Medulla oblongata (tissue), 1 donor: ENCODE measurements at regions not wholly inside any gene's neighbourhood (a gene's known extent, or its start where the extent isn't known, plus 50 kb on each side); places are given as distances from the start of the nearest gene placed in this dataset.
"Not testable (repeated sequence)": the region's sequence is repeated elsewhere in the genome, so short reads cannot be mapped to it uniquely, and the experiment has no call there.

Experiments
- DNase-seq: peaks from one replicate; pipeline ENCODE4 v3.0.0-alpha.2; 2015; ENCODE audit errors: extremely low spot score

GRCh38 chr5:98200726-98201541 is 572.5 kb upstream of the RGMB start:
- no peak for DNase-seq

- DNase-seq: no peak
Observed at GRCh38 chr5:98204798-98205197, 568.7 kb upstream of the RGMB start.

DNA sequence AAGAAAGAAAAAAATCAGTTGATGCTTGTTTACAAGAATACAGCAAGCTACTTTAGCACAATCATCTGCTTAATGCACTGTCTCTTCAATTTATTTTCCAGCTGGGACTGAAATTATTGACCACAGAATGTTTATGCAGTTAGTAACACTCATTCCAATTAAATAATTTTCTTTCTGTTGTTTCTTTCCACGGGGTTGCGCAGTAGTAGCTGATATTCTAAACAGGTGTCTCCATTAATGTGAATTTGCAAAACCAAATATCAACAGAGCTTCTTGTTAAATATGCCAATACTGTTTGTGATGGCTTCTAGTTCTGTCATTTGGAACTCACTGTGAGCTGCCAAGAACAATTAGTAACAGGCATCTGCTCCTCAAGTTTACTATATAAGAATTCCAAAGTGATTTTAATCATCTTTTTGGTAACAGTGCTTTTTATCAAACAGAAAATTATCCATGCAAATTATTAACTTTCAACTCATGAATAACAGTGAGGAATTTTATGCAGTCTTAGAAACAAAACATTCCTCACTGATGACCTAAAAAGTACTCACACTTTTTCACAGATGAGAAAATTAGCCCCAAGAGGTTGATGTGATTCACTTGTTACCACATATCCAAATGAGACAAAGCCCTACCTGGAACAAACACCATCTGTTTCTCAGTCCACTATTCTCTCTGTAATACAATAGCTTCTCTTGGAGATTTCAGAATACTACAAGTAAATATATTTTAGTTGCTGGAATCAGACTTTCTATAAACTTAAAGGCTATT is 567.6 kb upstream of the RGMB start:
- DNase-seq: no peak

DNA sequence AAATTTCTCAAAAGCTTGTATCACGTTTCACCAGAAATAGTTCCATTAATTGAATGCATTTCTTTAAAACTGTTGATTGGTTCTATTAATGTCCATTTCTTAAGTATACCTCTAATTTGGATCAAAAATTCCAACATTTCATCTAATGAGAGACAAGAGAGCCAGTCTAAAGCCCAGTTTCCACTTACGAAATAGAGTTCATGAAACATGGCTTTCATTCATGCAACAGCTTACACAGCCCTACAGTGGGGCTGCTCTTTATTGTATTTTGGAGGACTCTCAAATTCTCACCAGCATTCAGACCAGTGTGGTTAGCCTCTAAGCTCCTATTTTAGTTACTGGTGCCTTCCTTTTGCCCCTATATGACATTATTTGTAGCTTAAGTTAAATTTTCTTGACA is 566.9 kb upstream of the RGMB start:
- DNase-seq: no peak

DNA sequence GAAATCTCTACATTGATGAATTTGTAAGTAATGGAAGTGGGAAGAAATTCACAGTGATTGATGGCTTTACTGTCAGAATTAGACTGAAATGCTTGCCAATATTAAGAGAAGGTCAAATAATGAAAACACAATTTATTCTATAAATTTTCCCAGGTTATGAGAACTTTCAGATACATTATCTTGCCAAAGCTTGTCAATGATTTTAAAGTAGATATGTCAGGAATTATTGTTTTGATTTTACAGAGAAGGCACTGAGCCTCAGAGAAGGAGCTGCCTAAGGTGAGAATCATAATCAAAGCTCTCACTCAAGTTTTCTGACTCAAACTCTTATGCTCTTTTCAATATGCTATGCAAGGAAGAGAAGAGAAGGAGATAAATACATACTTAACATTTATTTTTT is 564.0 kb upstream of the RGMB start:
- no peak for DNase-seq

GRCh38 chr5:98214240-98215051 is 559.0 kb upstream of the RGMB start:
- DNase-seq: no peak

GRCh38 chr5:98217138-98217537 is 556.3 kb upstream of the RGMB start:
- DNase-seq: no peak

- no peak for DNase-seq
Observed at GRCh38 chr5:98218838-98219237, 554.6 kb upstream of the RGMB start.

DNA sequence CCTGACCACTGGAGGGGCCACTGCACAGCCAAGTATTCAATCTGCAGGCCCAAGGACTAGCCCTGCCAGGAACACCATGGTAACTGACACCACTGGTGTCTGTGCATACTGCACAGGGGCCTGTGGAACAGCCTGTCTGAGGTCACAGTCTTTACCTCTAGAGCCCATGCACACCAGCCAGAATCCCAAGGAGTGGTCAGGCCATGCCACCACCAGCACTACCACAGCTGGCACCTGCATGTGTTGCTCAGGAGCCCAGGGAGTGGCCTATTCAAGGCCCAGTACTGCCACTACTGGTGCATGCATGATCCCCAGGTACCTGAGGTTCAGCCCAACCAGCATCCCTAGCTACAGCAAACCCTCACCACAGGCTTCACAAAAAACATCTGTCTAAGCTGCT is 546.0 kb upstream of the RGMB start:
- DNase-seq: no peak

DNA sequence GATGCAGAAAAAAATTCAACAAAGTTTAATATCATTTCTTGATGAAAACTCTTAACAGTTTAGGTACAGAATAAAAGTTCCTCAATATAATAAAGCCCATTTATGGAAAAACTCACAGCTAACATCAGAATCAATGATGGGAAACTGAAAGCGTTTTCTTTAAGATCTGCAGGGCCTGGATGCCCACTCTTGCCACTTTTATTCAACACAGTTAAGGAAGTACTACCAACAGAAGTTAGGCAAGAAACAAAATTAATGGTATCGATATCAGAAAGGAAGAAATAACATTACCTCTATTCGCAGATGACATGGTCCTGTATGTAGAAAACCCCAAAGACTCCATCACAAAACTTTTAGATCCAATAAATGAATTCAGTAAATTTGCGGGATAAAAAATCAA is 542.4 kb upstream of the RGMB start:
- no peak for DNase-seq

DNA sequence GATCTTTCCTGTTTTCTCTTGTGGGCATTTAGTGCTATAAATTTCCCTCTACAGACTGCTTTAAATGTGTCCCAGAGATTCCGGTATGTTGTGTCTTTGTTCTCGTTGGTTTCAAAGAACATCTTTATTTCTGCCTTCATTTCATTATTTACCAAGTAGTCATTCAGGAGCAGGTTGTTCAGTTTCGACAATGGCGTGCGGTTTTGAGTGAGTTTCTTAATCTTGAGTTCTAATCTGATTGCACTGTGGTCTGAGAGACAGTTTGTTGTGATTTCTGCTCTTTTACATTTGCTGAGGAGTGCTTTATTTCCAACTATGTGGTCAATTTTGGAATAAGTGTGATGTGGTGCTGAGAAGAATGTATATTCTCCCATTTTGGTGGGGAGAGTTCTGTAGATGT is 535.7 kb upstream of the RGMB start:
- DNase-seq: not testable (repeated sequence)

DNA sequence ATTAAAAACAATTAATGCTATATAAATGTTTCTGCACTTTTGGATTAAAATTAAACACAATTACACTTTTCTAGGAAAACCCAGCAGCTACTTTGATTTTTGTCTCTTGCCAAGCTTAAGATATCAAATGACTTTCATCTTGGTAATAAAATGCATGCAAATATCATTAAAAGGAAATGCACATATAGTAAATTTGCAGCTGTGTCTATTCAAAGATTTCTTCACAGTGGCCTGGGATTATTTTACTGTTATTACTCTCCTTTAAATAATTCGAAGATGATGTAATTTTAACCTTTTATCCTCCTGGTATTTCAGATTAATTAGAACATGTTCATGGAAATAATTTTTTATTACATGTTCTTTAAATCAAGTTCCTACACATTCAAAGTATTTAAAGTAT is 529.5 kb upstream of the RGMB start:
- DNase-seq: no peak

DNA sequence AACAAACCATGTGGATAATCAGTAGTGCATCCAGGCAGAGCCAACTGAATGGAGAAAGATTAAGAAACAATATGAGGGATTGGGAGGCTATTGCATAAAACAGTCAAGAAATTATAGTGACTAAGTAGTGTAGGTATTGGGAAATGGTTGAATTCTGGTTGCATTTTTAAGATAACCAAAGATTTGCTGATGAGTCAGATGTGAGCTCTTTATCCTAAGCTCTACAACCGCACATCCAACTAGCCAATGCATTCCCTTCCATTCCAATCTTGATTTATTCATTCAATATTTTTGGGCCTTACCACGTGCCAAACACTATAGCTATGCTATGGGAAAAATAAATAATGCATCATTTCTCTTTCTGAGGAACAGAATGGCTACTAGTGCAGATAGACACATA is 524.5 kb upstream of the RGMB start:
- no peak for DNase-seq

- no peak for DNase-seq
Observed at GRCh38 chr5:98258939-98259338, 514.5 kb upstream of the RGMB start.

- no peak for DNase-seq
Observed at GRCh38 chr5:98259595-98259994, 513.9 kb upstream of the RGMB start.

- DNase-seq: no peak
Observed at GRCh38 chr5:98263084-98263483, 510.4 kb upstream of the RGMB start.

DNA sequence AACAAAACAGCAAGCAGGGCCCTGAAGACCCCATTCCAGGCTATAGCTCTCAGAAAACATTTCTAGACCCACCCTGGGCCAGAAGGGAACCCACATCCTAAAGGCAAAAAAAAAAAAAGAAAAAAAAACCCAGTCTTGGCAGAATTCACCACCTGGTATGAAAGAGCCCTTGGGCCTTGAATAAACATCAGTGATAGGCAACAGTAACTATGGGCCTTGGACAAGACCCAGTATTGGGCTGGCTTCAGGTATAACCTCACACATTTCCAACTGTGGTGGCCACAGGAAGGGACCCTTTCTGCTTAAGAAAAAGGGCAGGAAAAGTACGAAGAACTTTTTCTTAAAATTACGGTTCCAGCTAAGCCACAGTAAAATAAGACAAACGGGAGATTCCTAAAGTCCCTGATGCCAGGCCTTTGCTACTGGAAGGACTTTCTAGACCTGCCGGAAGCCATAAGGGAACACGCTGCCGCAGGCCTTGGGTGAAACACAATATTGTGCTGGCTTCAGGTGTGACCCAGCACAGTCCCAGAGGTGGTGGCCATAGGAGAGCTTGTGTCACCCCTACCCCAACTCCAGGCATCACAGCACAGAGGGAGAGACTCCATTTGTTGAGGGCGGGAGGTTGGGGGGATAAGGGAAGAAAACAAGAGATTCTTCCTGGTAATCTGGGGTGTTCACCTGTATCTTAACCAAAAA is 505.2 kb upstream of the RGMB start:
- no peak for DNase-seq

DNA sequence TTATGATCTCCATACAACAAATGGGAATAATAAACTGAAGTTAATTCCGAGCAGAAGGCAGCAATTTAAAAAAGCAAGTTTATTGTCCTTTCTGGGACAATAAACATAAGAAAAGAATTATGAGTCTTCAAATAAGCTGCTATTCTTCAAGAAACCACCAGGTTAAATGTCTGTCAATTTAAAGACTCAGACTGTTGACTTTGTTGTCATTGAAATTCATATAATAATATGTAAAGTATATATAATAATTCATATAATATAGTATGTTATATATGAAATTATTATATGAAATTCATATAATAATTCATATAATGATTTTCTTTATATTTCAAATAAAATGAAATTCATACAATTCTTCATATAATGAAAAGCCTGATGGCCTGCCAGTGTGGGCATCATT is 497.5 kb upstream of the RGMB start:
- no peak for DNase-seq

GRCh38 chr5:98282521-98282920 is 490.9 kb upstream of the RGMB start:
- DNase-seq: no peak

- DNase-seq: no peak
Observed at GRCh38 chr5:98292496-98292895, 481.0 kb upstream of the RGMB start.

DNA sequence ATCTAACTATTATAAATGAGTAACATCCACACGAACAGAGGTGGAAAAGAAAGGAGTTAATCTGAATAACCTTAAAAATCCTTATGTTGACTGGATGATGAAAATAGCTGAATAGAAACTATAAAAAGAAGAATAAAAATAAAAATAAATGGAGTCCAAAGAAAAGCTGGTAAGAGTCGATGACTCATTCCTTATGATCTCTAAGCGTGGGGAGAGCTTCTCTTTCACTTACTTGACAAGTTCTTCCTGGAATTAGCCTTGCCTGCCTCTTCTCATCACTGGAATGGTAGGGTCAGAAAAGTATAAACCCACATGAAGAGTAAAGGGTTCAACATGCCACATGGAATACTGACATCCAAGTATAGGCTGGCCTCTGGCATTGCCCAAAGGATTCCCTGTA is 477.0 kb upstream of the RGMB start:
- no peak for DNase-seq

- DNase-seq: no peak
Observed at GRCh38 chr5:98299435-98299834, 474.0 kb upstream of the RGMB start.
